K562 (cell line): ENCODE measurements at regions not wholly inside any gene's neighbourhood (a gene's known extent, or its start where the extent isn't known, plus 50 kb on each side); places are given as distances from the start of the nearest gene placed in this dataset.

Experiments used
- ATAC-seq: fragments of 200-7000 bp; cut with Tn5 transposase; 3 replicates; pipeline ENCODE4 v1.9.1; 2020; ENCODE audit warnings: moderate library complexity
- BruUV-seq: library from RNA; stranded (reverse); fragments of 400-500 nt; replicated peaks from 2 replicates; lab custom pipeline; 2021; lab: Mats Ljungman, UMichigan
- CTCF ChIA-PET: fragments of 300-600 bp; formaldehyde crosslinking; extraction: SDS; loops from one replicate; lab custom pipeline; 2021; ENCODE audit warnings: low intra/inter-chr PET ratio; lab: Yijun Ruan, JAX
- POLR2A ChIA-PET: fragments of 300-600, 350-650 bp; sonication (Branson Sonifier 250); formaldehyde crosslinking; extraction: SDS; loops from one replicate; lab custom pipeline; 2021; ENCODE audit warnings: antibody characterized with exemption, inconsistent platforms; lab: Yijun Ruan, JAX
- DNase-seq, 4 experiments: peaks; one replicate each; pipeline versions ENCODE4 v3.0.0 to v3.0.0-alpha.2; 2011 to 2018; ENCODE audit warnings: low spot score in 3 of 4, mixed read lengths in 3 of 4; ENCODE audit errors: extremely low read depth in 1 of 4
- FAIRE-seq: peaks from 2 replicates; lab custom pipeline; 2011; peaks lifted over from hg19 to GRCh38; lab: Jason Lieb, UNC
- H2AFZ ChIP-seq: 2 replicates; pipeline ENCODE4 v1.6.0; 2011; ENCODE audit warnings: low read depth, low read length, control low read depth, inconsistent platforms
- H3K27ac ChIP-seq: fragments of 200-600 bp; 3 replicates; pipeline ENCODE4 v1.8.0; 2011; ENCODE audit warnings: low read depth, mild to moderate bottlenecking, control low read depth, inconsistent platforms, low read length, moderate library complexity, mixed read lengths; ENCODE audit errors: extremely low read depth
- H3K27me3 ChIP-seq, 2 experiments: fragments of 300-600 bp in 1 of 2; 2 replicates in 1 of 2; 3 replicates in 1 of 2; pipeline versions ENCODE4 v1.6.0 to v1.8.0; 2011; ENCODE audit warnings: inconsistent platforms in 2 of 2, low read length in 2 of 2, mild to moderate bottlenecking in 1 of 2, mixed read lengths in 1 of 2, moderate library complexity in 1 of 2; ENCODE audit not compliant: control insufficient read depth in 2 of 2, insufficient read depth in 2 of 2
- H3K36me3 ChIP-seq: fragments of 300-600 bp; 3 replicates; pipeline ENCODE4 v1.8.0; 2011; ENCODE audit warnings: mild to moderate bottlenecking, low read length, inconsistent platforms; ENCODE audit not compliant: control insufficient read depth, insufficient read depth
- H3K4me1 ChIP-seq, 2 experiments: fragments of 200-600 bp in 1 of 2; replicated peaks in 1 of 2; 2 replicates in 1 of 2; 3 replicates in 1 of 2; pipeline versions ENCODE4 v1.5.1 to v1.8.0; 2011; ENCODE audit warnings: inconsistent platforms in 2 of 2, low read length in 2 of 2, mild to moderate bottlenecking in 1 of 2, mixed read lengths in 1 of 2, moderate library complexity in 1 of 2; ENCODE audit not compliant: control insufficient read depth in 2 of 2, insufficient read depth in 2 of 2
- H3K4me2 ChIP-seq: 2 replicates; pipeline ENCODE4 v1.6.1; 2011; ENCODE audit warnings: low read length, control low read depth, inconsistent platforms, mixed read lengths; ENCODE audit not compliant: insufficient read depth
- H3K4me3 ChIP-seq: fragments of 200-600 bp; sonication (generic), shearing (Covaris generic); 2 replicates; pipeline ENCODE4 v1.5.1; 2016; ENCODE audit warnings: control low read depth, inconsistent platforms
- H3K79me2 ChIP-seq: fragments of 200-600 bp; 3 replicates; pipeline ENCODE4 v1.8.0; 2011; ENCODE audit warnings: low read length, inconsistent platforms; ENCODE audit not compliant: control insufficient read depth, insufficient read depth
- H3K9ac ChIP-seq, 2 experiments: 2 replicates each; pipeline versions ENCODE4 v1.6.0 to v1.6.1; 2011; ENCODE audit warnings: low read depth in 2 of 2, low read length in 2 of 2, control low read depth in 1 of 2, inconsistent platforms in 1 of 2, mild to moderate bottlenecking in 1 of 2, mixed read lengths in 1 of 2; ENCODE audit not compliant: insufficient read depth in 1 of 2
- H3K9me1 ChIP-seq: one replicate; pipeline ENCODE4 v1.6.0; 2011; ENCODE audit warnings: inconsistent platforms, mild to moderate bottlenecking, low read length, moderate library complexity; ENCODE audit not compliant: control insufficient read depth, insufficient read depth
- H3K9me3 ChIP-seq: replicated peaks from 2 replicates; pipeline ENCODE4 v1.5.1; 2011; ENCODE audit warnings: low read depth, low read length, inconsistent platforms; ENCODE audit not compliant: control insufficient read depth, insufficient read depth
- H4K20me1 ChIP-seq: replicated peaks from 2 replicates; pipeline ENCODE4 v1.6.1; 2011; ENCODE audit warnings: low read length, inconsistent platforms, mixed read lengths; ENCODE audit not compliant: control insufficient read depth, insufficient read depth
- BCOR ChIP-seq: fragments of 450-650 bp; IDR thresholded peaks from 2 replicates; pipeline ENCODE4 v1.6.1; 2016
- CLOCK ChIP-seq: fragments of 250-450 bp; sonication (Bioruptor Pico); IDR thresholded peaks from 2 replicates; pipeline ENCODE4 v1.4.0; 2020; ENCODE audit warnings: mild to moderate bottlenecking, moderate library complexity, borderline replicate concordance
- KAT2B ChIP-seq: IDR thresholded peaks from one replicate; pipeline ENCODE4 v1.6.1; 2012; ENCODE audit warnings: low read depth, mild to moderate bottlenecking, control low read depth, inconsistent platforms, low read length, moderate library complexity
- LARP7 ChIP-seq: fragments of 450-650 bp; IDR thresholded peaks from 2 replicates; pipeline ENCODE4 v1.6.1; 2016
- MYBL2 ChIP-seq, 2 experiments: fragments of 450-650 bp in 1 of 2; sonication (generic) in 1 of 2; formaldehyde crosslinking in 1 of 2; IDR thresholded peaks; 2 replicates each; pipeline versions ENCODE4 v1.6.1 to v1.8.1; 2017 to 2022; ENCODE audit warnings: borderline replicate concordance in 1 of 2, inconsistent platforms in 1 of 2, low read depth in 1 of 2, mild to moderate bottlenecking in 1 of 2, missing genetic modification reagents in 1 of 2, moderate library complexity in 1 of 2
- NR2C1 ChIP-seq, 2 experiments: fragments of 450-650 bp; IDR thresholded peaks; 2 replicates each; pipeline ENCODE4 v1.6.1; 2017; ENCODE audit warnings: mild to moderate bottlenecking in 2 of 2, antibody characterized with exemption in 1 of 2, inconsistent platforms in 1 of 2, missing compliant biosample characterization in 1 of 2, missing genetic modification characterization in 1 of 2
- NR3C1 ChIP-seq: sonication (generic); formaldehyde crosslinking; IDR thresholded peaks from 2 replicates; pipeline ENCODE4 v1.8.1; 2022; ENCODE audit warnings: missing genetic modification reagents
- OTX1 ChIP-seq: fragments of 450-650 bp; formaldehyde crosslinking; IDR thresholded peaks from 2 replicates; pipeline ENCODE4 v1.4.0; 2022; ENCODE audit warnings: mild to moderate bottlenecking
- RHOXF2B ChIP-seq: fragments of 250-450 bp; sonication (Bioruptor Pico); conservative IDR thresholded peaks from 2 replicates; pipeline ENCODE4 v1.5.1; 2021
- STAT6 ChIP-seq: sonication (generic); formaldehyde crosslinking; IDR thresholded peaks from 2 replicates; pipeline ENCODE4 v1.8.1; 2023; ENCODE audit warnings: mild to moderate bottlenecking, missing genetic modification reagents
- TEAD1 ChIP-seq, 2 experiments: fragments of 450-650 bp in 1 of 2; sonication (generic) in 1 of 2; formaldehyde crosslinking; IDR thresholded peaks; 2 replicates each; pipeline versions ENCODE4 v1.4.0 to v1.8.0; 2020 to 2022; ENCODE audit warnings: mild to moderate bottlenecking in 2 of 2, missing genetic modification reagents in 1 of 2
- THAP7 ChIP-seq: fragments of 250-450 bp; sonication (Bioruptor Pico); IDR thresholded peaks from 2 replicates; pipeline ENCODE4 v1.5.0; 2021
- TRIM28 ChIP-seq: fragments of 450-650 bp; IDR thresholded peaks from 2 replicates; pipeline ENCODE4 v1.6.1; 2017
- ZBTB26 ChIP-seq: fragments of 450-650 bp; formaldehyde crosslinking; IDR thresholded peaks from 2 replicates; pipeline ENCODE4 v1.4.0; 2022; ENCODE audit warnings: missing genetic modification characterization
- ZBTB9 ChIP-seq: fragments of 450-650 bp; formaldehyde crosslinking; IDR thresholded peaks from 2 replicates; pipeline ENCODE4 v1.4.0; 2020; ENCODE audit warnings: mild to moderate bottlenecking, moderate library complexity
- ZNF76 ChIP-seq: fragments of 250-450 bp; sonication (Bioruptor Pico); IDR thresholded peaks from 2 replicates; pipeline ENCODE4 v1.4.0; 2020; ENCODE audit warnings: mild to moderate bottlenecking, moderate library complexity, borderline replicate concordance
- WGBS: fragments of 100-300 bp; shearing (Covaris generic); methylation state at CpG from one replicate; pipeline ENCODE4 v1.1.6; 2016; ENCODE audit warnings: low coverage, mixed read lengths; ENCODE audit not compliant: insufficient coverage; ENCODE audit errors: missing lambda C conversion rate; 5-methylcytosine and 5-hydroxymethylcytosine counted together
- in situ Hi-C: fragments of 300-500 bp; cut with MboI; formaldehyde crosslinking; loops from 4 replicates; pipeline ENCODE4 v1.15.0; 2018; ENCODE audit warnings: inconsistent platforms, mixed read lengths
- intact Hi-C: fragments of 100-400 bp; cut with micrococcal nuclease; formaldehyde crosslinking; loops from 2 replicates; pipeline ENCODE4 v1.14.2; 2022

GRCh38 chr4:44806071-44806470, 79.7 kb upstream of the GNPDA2 start:
- BruUV-seq, result no TSS peak
- in situ Hi-C loops, result no loop called here
- no peak overlapping the region for H3K27ac ChIP-seq
- ChIA-PET POLR2A (no interaction called here), CTCF (no interaction called here)
- no peak overlapping the region for H2AFZ ChIP-seq
- H3K4me3 ChIP-seq, result no peak overlapping the region
- H3K4me2 ChIP-seq, result no peak overlapping the region
- no peaks in the 10 kb centered on the region for H3K9me1 ChIP-seq
- H3K27me3 ChIP-seq, result no peaks in the 10 kb centered on the region
- no peaks in the 10 kb centered on the region for H3K79me2 ChIP-seq
- H3K36me3 ChIP-seq, result no peaks in the 10 kb centered on the region
- no peak overlapping the region for H3K9ac ChIP-seq
- no peaks in the 10 kb centered on the region for H4K20me1 ChIP-seq
- FAIRE-seq (no peak), ATAC-seq (no peak), DNase-seq (no peak)
- H3K9me3 ChIP-seq, result no peaks in the 10 kb centered on the region
- H3K4me1 ChIP-seq, result no peaks in the 10 kb centered on the region
- 0% methylated on average over 2 of the region's 2 CpGs for WGBS
- intact Hi-C loops, result no loop called here
- no peak for TF ChIP-seq RHOXF2B (CRISPR knock-in tag)
- TF ChIP-seq NR3C1 (CRISPR knock-in tag), result no peak
- TF ChIP-seq OTX1 (CRISPR knock-in tag), result no peak
- TF ChIP-seq NR2C1 (IDR thresholded peaks at IDR 0.05), result no peak
- TF ChIP-seq NR2C1 (tag; IDR thresholded peaks at IDR 0.05), result no peak
- TF ChIP-seq CLOCK (CRISPR knock-in tag), result no peak
- no peak for TF ChIP-seq ZBTB9 (CRISPR knock-in tag)
- TF ChIP-seq KAT2B, result no peak
- no peak for TF ChIP-seq THAP7 (CRISPR knock-in tag)
- TF ChIP-seq ZBTB26, result no peak
- TF ChIP-seq TEAD1 (CRISPR knock-in tag; IDR thresholded peaks at IDR 0.05), result no peak
- TF ChIP-seq MYBL2 (IDR thresholded peaks at IDR 0.05; ENCODE audit: low read depth), result no peak
- no peak for TF ChIP-seq MYBL2 (CRISPR knock-in tag; IDR thresholded peaks at IDR 0.05; ENCODE audit: borderline replicate concordance)
- no peak for TF ChIP-seq LARP7
- TF ChIP-seq BCOR, result no peak
- no peak for TF ChIP-seq STAT6
- TF ChIP-seq ZNF76 (CRISPR knock-in tag), result no peak
- no peak for TF ChIP-seq TRIM28
